Upper lobe of left lung (tissue), 6 donors: ENCODE measurements at regions not wholly inside any gene's neighbourhood (a gene's known extent, or its start where the extent isn't known, plus 50 kb on each side); places are given as distances from the start of the nearest gene placed in this dataset.

Experiments used
- ATAC-seq, 2 donors: fragments of 200-7000 bp; cut with Tn5 transposase; one replicate each; pipeline ENCODE4 v1.9.1; 2022; ENCODE audit warnings: mild to moderate bottlenecking in 2 of 2, moderate library complexity in 2 of 2; ENCODE audit not compliant: low FRiP score in 2 of 2
- DNase-seq, 2 donors: peaks; one replicate each; pipeline ENCODE4 v3.0.0-alpha.2; 2019 to 2020
- H3K27ac ChIP-seq, 4 donors: fragments of 200-600 bp; sonication (generic); one replicate each; pipeline ENCODE4 v1.5.1; 2016 to 2019
- H3K27me3 ChIP-seq, 4 donors: fragments of 200-600 bp; sonication (generic); one replicate each; pipeline ENCODE4 v1.5.1; 2017 to 2019
- H3K36me3 ChIP-seq, 4 donors: fragments of 200-600 bp; sonication (generic); one replicate each; pipeline ENCODE4 v1.5.1; 2016 to 2019
- H3K4me1 ChIP-seq, 4 donors: fragments of 200-600 bp; sonication (generic); one replicate each; pipeline ENCODE4 v1.5.1; 2018 to 2019
- H3K4me3 ChIP-seq, 4 donors: fragments of 200-600 bp; sonication (generic); one replicate each; pipeline ENCODE4 v1.5.1; 2017 to 2019; ENCODE audit warnings: mild to moderate bottlenecking in 2 of 4, moderate library complexity in 1 of 4
- H3K9me3 ChIP-seq, 4 donors: fragments of 200-600 bp; sonication (generic); one replicate each; pipeline ENCODE4 v1.5.1; 2018 to 2019
- EP300 ChIP-seq, 4 donors: sonication (generic); formaldehyde crosslinking; IDR thresholded peaks; one replicate each; pipeline ENCODE4 v1.5.1; 2017; ENCODE audit warnings: antibody characterized with exemption in 4 of 4, control low read depth in 2 of 4
- POLR2A ChIP-seq, 4 donors: fragments of 450-650 bp; IDR thresholded peaks; one replicate each; pipeline ENCODE4 v1.5.1; 2016 to 2017; ENCODE audit warnings: antibody characterized with exemption in 4 of 4, mild to moderate bottlenecking in 2 of 4
- POLR2AphosphoS5 ChIP-seq, 2 donors: sonication (generic); formaldehyde crosslinking; IDR thresholded peaks; one replicate each; pipeline ENCODE4 v1.5.1; 2017; ENCODE audit warnings: antibody characterized with exemption in 2 of 2
- WGBS, 2 donors: methylation state at CpG; one replicate each; pipeline ENCODE4 v1.1.5; 2017 to 2018; 5-methylcytosine and 5-hydroxymethylcytosine counted together
- TF ChIP-seq, protein P1 (sequence below), 6 experiments: fragments of 450-650 bp in 4 of 6; fragments of 200-600 bp in 2 of 6; sonication (generic) in 2 of 6; IDR thresholded peaks; one replicate each; pipeline ENCODE4 v1.5.1; 2016 to 2019; ENCODE audit warnings: antibody characterized with exemption in 6 of 6
- donor health status: DM: no; HTN: no; CAD: no; lungs with moderate emphysema.
- donor health status: DM: no; HTN: yes; CAD: no; lungs with severe emphysema.

- H3K27me3 ChIP-seq = no peaks in the 10 kb centered on the region
- TF ChIP-seq EP300 (IDR thresholded peaks at IDR 0.05) = no peak
- TF ChIP-seq, protein P1, sequence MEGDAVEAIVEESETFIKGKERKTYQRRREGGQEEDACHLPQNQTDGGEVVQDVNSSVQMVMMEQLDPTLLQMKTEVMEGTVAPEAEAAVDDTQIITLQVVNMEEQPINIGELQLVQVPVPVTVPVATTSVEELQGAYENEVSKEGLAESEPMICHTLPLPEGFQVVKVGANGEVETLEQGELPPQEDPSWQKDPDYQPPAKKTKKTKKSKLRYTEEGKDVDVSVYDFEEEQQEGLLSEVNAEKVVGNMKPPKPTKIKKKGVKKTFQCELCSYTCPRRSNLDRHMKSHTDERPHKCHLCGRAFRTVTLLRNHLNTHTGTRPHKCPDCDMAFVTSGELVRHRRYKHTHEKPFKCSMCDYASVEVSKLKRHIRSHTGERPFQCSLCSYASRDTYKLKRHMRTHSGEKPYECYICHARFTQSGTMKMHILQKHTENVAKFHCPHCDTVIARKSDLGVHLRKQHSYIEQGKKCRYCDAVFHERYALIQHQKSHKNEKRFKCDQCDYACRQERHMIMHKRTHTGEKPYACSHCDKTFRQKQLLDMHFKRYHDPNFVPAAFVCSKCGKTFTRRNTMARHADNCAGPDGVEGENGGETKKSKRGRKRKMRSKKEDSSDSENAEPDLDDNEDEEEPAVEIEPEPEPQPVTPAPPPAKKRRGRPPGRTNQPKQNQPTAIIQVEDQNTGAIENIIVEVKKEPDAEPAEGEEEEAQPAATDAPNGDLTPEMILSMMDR (IDR thresholded peaks at IDR 0.05) = peak in 4 of 6 experiments; percentile 29 to 56 (median 44)
- TF ChIP-seq POLR2AphosphoS5 (IDR thresholded peaks at IDR 0.05) = no peak
- no peak for TF ChIP-seq POLR2A (IDR thresholded peaks at IDR 0.05)
- H3K4me1 ChIP-seq = peaks cover 0 to 15% (median 0%) of the 10 kb centered on the region in 4 donors
- DNase-seq (peak in 1 of 2 donors; percentile 60), ATAC-seq (peak; percentile 58 to 72)
- WGBS, 2 donors = 27 to 34% methylated on average over 10 of the region's 10 CpGs
- H3K27ac ChIP-seq = no peak overlapping the region
- no peaks in the 10 kb centered on the region for H3K9me3 ChIP-seq
- H3K4me3 ChIP-seq = no peak overlapping the region
- no peaks in the 10 kb centered on the region for H3K36me3 ChIP-seq
Observed at GRCh38 chr4:154982187-154983047, 201.3 kb downstream of the RBM46 start.

DNA sequence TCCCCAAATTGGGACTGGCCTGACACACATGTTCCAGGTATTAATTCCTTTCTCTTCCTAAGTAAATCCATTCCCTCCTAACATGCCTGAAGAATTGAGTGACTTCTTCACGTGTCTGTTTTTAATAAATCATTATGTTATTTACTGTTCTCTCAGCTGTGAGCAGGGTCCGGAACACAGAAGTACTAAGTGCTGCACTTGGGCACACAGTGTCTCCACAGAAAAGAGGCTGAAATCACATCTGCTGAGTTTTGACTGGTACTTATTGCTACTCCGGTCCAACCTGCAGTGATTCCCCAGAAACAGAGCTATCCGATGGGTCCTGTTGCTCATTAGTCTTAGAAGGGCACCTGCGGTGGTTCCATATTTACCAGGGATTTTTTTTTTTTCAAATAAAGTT lies 202.6 kb downstream of the RBM46 start:
- no peaks in the 10 kb centered on the region for H3K27me3 ChIP-seq
- no peak for TF ChIP-seq POLR2AphosphoS5 (IDR thresholded peaks at IDR 0.05)
- TF ChIP-seq POLR2A (IDR thresholded peaks at IDR 0.05) = no peak
- TF ChIP-seq, protein P1 (IDR thresholded peaks at IDR 0.05) = no peak
- TF ChIP-seq EP300 (IDR thresholded peaks at IDR 0.05) = no peak
- 71 to 74% methylated on average over 5 of the region's 5 CpGs for WGBS, 2 donors
- no peaks in the 10 kb centered on the region for H3K36me3 ChIP-seq
- ATAC-seq (peak in 1 of 2 donors; percentile 49), DNase-seq (no peak)
- H3K4me3 ChIP-seq = no peak overlapping the region
- peaks cover 0 to 15% (median 0%) of the 10 kb centered on the region in 4 donors for H3K4me1 ChIP-seq
- H3K27ac ChIP-seq = no peak overlapping the region
- H3K9me3 ChIP-seq = no peaks in the 10 kb centered on the region

DNA sequence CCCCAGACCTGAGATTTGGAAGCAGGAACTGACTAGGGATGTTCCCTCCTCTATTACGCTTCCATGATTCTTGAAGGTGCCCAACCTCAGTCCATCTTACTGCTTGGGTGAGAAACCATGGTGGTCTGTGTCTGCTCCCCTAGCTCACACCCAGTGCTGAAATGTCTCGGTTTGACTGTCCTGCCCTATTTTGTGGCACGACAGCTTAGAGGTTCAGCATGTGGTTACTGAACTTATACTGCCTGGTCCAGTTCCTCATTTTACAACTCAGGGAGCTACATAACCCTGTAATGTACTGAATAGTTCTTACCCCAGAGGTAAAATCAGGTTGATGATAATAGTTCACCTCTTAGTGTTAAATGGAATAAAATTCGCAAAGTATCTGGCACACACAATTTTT lies 203.1 kb downstream of the RBM46 start:
- no peak for TF ChIP-seq POLR2A (IDR thresholded peaks at IDR 0.05)
- TF ChIP-seq, protein P1 (IDR thresholded peaks at IDR 0.05) = no peak
- no peak for TF ChIP-seq POLR2AphosphoS5 (IDR thresholded peaks at IDR 0.05)
- TF ChIP-seq EP300 (IDR thresholded peaks at IDR 0.05) = no peak
- no peaks in the 10 kb centered on the region for H3K9me3 ChIP-seq
- no peak overlapping the region for H3K4me3 ChIP-seq
- no peak for DNase-seq
- peak in 1 of 2 donors; percentile 38 for ATAC-seq
- H3K27ac ChIP-seq = no peak overlapping the region
- H3K4me1 ChIP-seq = peaks cover 0 to 15% (median 0%) of the 10 kb centered on the region in 4 donors
- 55 to 79% methylated on average over 4 of the region's 4 CpGs for WGBS, 2 donors
- no peaks in the 10 kb centered on the region for H3K27me3 ChIP-seq
- H3K36me3 ChIP-seq = no peaks in the 10 kb centered on the region

- no peaks in the 10 kb centered on the region for H3K27me3 ChIP-seq
- WGBS, 2 donors = 50% methylated on average over 1 of the region's 1 CpG
- no peak overlapping the region for H3K27ac ChIP-seq
- DNase-seq = no peak
- no peaks in the 10 kb centered on the region for H3K9me3 ChIP-seq
- ATAC-seq = peak; percentile 21 to 34
- H3K4me3 ChIP-seq = no peak overlapping the region
- TF ChIP-seq POLR2A (IDR thresholded peaks at IDR 0.05) (no peak), EP300 (IDR thresholded peaks at IDR 0.05) (peak in 1 of 4 donors; percentile 26), POLR2AphosphoS5 (IDR thresholded peaks at IDR 0.05) (no peak)
- TF ChIP-seq, protein P1 (IDR thresholded peaks at IDR 0.05) = no peak
- H3K36me3 ChIP-seq = no peaks in the 10 kb centered on the region
- H3K4me1 ChIP-seq = peaks cover 0 to 15% (median 0%) of the 10 kb centered on the region in 4 donors
Observed at GRCh38 chr4:154984616-154985015, 203.5 kb downstream of the RBM46 start.
